ENCODE measurements at regions not wholly inside any gene's neighbourhood (a gene's known extent, or its start where the extent isn't known, plus 50 kb on each side); places are given as distances from the start of the nearest gene placed in this dataset.
A peak's percentile ranks its signal among the peaks of the same experiment; 100 is the strongest.
"Not testable (repeated sequence)": the region's sequence is repeated elsewhere in the genome, so short reads cannot be mapped to it uniquely, and the experiment has no call there.

- H3K27me3 ChIP-seq; H3K36me3 ChIP-seq; intact Hi-C loops (cut with DNase I); H3K4me3 ChIP-seq; H3K27ac ChIP-seq; DNase-seq; H3K9me3 ChIP-seq: not testable (repeated sequence)
- 42 to 56% methylated on average over 2 to 4 of the region's 5 CpGs for WGBS, 2 donors
- ATAC-seq = peak in 3 of 8 donors; percentile 18 to 21 (median 19)
- H3K4me1 ChIP-seq = peaks cover 0 to 18% (median 0%) of the 10 kb centered on the region in 9 donors
Observed at GRCh38 chr17:15833890-15834289, 101.8 kb downstream of the TBC1D26 start.

- H3K36me3 ChIP-seq; H3K9me3 ChIP-seq; ATAC-seq; DNase-seq; intact Hi-C loops (cut with DNase I); H3K27me3 ChIP-seq; H3K4me3 ChIP-seq; H3K27ac ChIP-seq: not testable (repeated sequence)
- 83 to 87% methylated on average over 4 of the region's 4 CpGs for WGBS, 2 donors
- H3K4me1 ChIP-seq = peaks cover 0 to 15% (median 0%) of the 10 kb centered on the region in 9 donors
Observed at GRCh38 chr17:15835481-15835880, 103.4 kb downstream of the TBC1D26 start.

- not testable (repeated sequence) for H3K4me1 ChIP-seq, ATAC-seq
Observed at GRCh38 chr17:15836249-15836982, 104.3 kb downstream of the TBC1D26 start.

GRCh38 chr17:15836991-15837390 is 104.9 kb downstream of the TBC1D26 start:
- WGBS, 2 donors = 93 to 94% methylated on average over 5 of the region's 5 CpGs
- H3K27ac ChIP-seq; H3K4me1 ChIP-seq; H3K4me3 ChIP-seq; H3K36me3 ChIP-seq; intact Hi-C loops (cut with DNase I); H3K27me3 ChIP-seq; ATAC-seq; H3K9me3 ChIP-seq; DNase-seq: not testable (repeated sequence)

More at GRCh38 chr17:15836249-15836982, 104.3 kb downstream of the TBC1D26 start:
- DNase-seq; H3K4me3 ChIP-seq; intact Hi-C loops (cut with DNase I); H3K36me3 ChIP-seq; H3K27ac ChIP-seq; H3K9me3 ChIP-seq; H3K27me3 ChIP-seq: not testable (repeated sequence)
- WGBS, 2 donors = 74 to 86% methylated on average over 5 to 6 of the region's 12 CpGs

GRCh38 chr17:15847447-15848229 is 97.3 kb upstream of the ADORA2B start:
- H3K9me3 ChIP-seq; H3K4me3 ChIP-seq; intact Hi-C loops (cut with DNase I); H3K36me3 ChIP-seq; DNase-seq; H3K27me3 ChIP-seq: not testable (repeated sequence)
- Histone ChIP-seq H3K4me1 (peaks cover 0 to 13% (median 0%) of the 10 kb centered on the region in 9 donors), H3K27ac (peak overlapping the region in 6 of 10 donors; percentile 25 to 66 (median 52))
- WGBS, 2 donors = 46 to 61% methylated on average over 4 of the region's 6 CpGs
- ATAC-seq = peak; percentile 75 to 92 (median 84)

- H3K9me3 ChIP-seq; H3K27ac ChIP-seq; intact Hi-C loops (cut with DNase I); H3K36me3 ChIP-seq; H3K4me3 ChIP-seq; H3K27me3 ChIP-seq: not testable (repeated sequence)
- TF ChIP-seq CTCF (IDR thresholded peaks at IDR 0.05) = peak in 7 of 9 donors; percentile 19 to 51 (median 34)
- peak; percentile 47 to 80 (median 74) for ATAC-seq
- WGBS, 2 donors = 31 to 33% methylated on average over 5 of the region's 6 CpGs
- peaks cover 0 to 13% (median 0%) of the 10 kb centered on the region in 9 donors for H3K4me1 ChIP-seq
- peak; percentile 13 to 32 for DNase-seq
Observed at GRCh38 chr17:15849054-15849453, 95.9 kb upstream of the ADORA2B start.

- not testable (repeated sequence) for ATAC-seq
Observed at GRCh38 chr17:15850071-15850470, 94.9 kb upstream of the ADORA2B start.

GRCh38 chr17:15850687-15851086 is 94.2 kb upstream of the ADORA2B start:
- H3K27ac ChIP-seq; H3K36me3 ChIP-seq; intact Hi-C loops (cut with DNase I); H3K27me3 ChIP-seq; H3K4me3 ChIP-seq; H3K9me3 ChIP-seq; ATAC-seq; DNase-seq: not testable (repeated sequence)
- peaks cover 0 to 13% (median 0%) of the 10 kb centered on the region in 9 donors for H3K4me1 ChIP-seq
- 78 to 86% methylated on average over 3 of the region's 3 CpGs for WGBS, 2 donors

More at GRCh38 chr17:15850071-15850470, 94.9 kb upstream of the ADORA2B start:
- H3K4me3 ChIP-seq; intact Hi-C loops (cut with DNase I); H3K27me3 ChIP-seq; H3K36me3 ChIP-seq; DNase-seq; H3K9me3 ChIP-seq; H3K27ac ChIP-seq: not testable (repeated sequence)
- WGBS, 2 donors = 62 to 73% methylated on average over 2 of the region's 2 CpGs
- peaks cover 0 to 13% (median 0%) of the 10 kb centered on the region in 9 donors for H3K4me1 ChIP-seq

- H3K36me3 ChIP-seq; H3K4me3 ChIP-seq; H3K4me1 ChIP-seq; H3K27me3 ChIP-seq; H3K27ac ChIP-seq; H3K9me3 ChIP-seq; ATAC-seq; intact Hi-C loops (cut with DNase I); DNase-seq: not testable (repeated sequence)
- WGBS, 2 donors = 67% methylated on average over 1 of the region's 4 CpGs; no CpG with 5 or more reads in 1 of the 2 donors
Observed at GRCh38 chr17:15852863-15853262, 92.1 kb upstream of the ADORA2B start.

GRCh38 chr17:15856191-15856590 is 88.7 kb upstream of the ADORA2B start:
- H3K27ac ChIP-seq; H3K36me3 ChIP-seq; DNase-seq; H3K4me3 ChIP-seq; H3K4me1 ChIP-seq; ATAC-seq; H3K9me3 ChIP-seq; intact Hi-C loops (cut with DNase I); H3K27me3 ChIP-seq: not testable (repeated sequence)
- 85 to 94% methylated on average over 2 of the region's 3 CpGs for WGBS, 2 donors

Measured in heart right ventricle (tissue), 16 donors.